OCI-LY3 (cell line): ENCODE measurements at regions not wholly inside any gene's neighbourhood (a gene's known extent, or its start where the extent isn't known, plus 50 kb on each side); places are given as distances from the start of the nearest gene placed in this dataset.

Source experiments
- H2AFZ ChIP-seq: fragments of 200-600, 300-600 bp; shearing (Covaris generic); 2 replicates; pipeline ENCODE4 v1.6.0; 2014; ENCODE audit warnings: antibody characterized with exemption, low read depth, low read length
- H3K27ac ChIP-seq: fragments of 200-600, 300-600 bp; sonication (generic); 2 replicates; pipeline ENCODE4 v1.5.1; 2014; ENCODE audit warnings: mild to moderate bottlenecking, low read length, moderate library complexity, mixed read lengths
- H3K27me3 ChIP-seq: fragments of 200-600, 300-600 bp; sonication (generic); 2 replicates; pipeline ENCODE4 v1.6.1; 2014; ENCODE audit warnings: low read depth, low read length, mixed read lengths
- H3K36me3 ChIP-seq: fragments of 200-600, 300-600 bp; sonication (generic); replicated peaks from 2 replicates; pipeline ENCODE3; 2014; ENCODE audit warnings: low read depth, low read length, mixed read lengths
- H3K4me1 ChIP-seq: fragments of 300-600, 200-600 bp; sonication (generic); 2 replicates; pipeline ENCODE4 v1.6.1; 2014; ENCODE audit warnings: low read length, mixed read lengths
- H3K4me2 ChIP-seq: fragments of 200-600, 300-600 bp; sonication (generic); 2 replicates; pipeline ENCODE4 v1.6.1; 2014; ENCODE audit warnings: low read length, mixed read lengths
- H3K4me3 ChIP-seq: fragments of 300-600, 200-600 bp; sonication (generic); 2 replicates; pipeline ENCODE4 v1.5.1; 2014; ENCODE audit warnings: antibody characterized with exemption, mild to moderate bottlenecking, low read length, moderate library complexity
- H3K79me2 ChIP-seq: fragments of 300-600, 200-600 bp; shearing (Covaris generic); 2 replicates; pipeline ENCODE4 v1.6.1; 2014; ENCODE audit warnings: mild to moderate bottlenecking, low read length, mixed read lengths
- H3K9ac ChIP-seq: fragments of 300-600, 200-600 bp; shearing (Covaris generic); 2 replicates; pipeline ENCODE4 v1.6.0; 2014; ENCODE audit warnings: mild to moderate bottlenecking, low read length, moderate library complexity
- H3K9me3 ChIP-seq: fragments of 200-600, 300-600 bp; shearing (Covaris generic); 2 replicates; pipeline ENCODE4 v1.6.1; 2014; ENCODE audit warnings: low read length, mixed read lengths; ENCODE audit not compliant: insufficient read depth
- H4K20me1 ChIP-seq: fragments of 200-600, 300-600 bp; sonication (generic); 2 replicates; pipeline ENCODE4 v1.6.1; 2016; ENCODE audit warnings: low read length, mixed read lengths; ENCODE audit not compliant: insufficient read depth
- EZH2phosphoT487 ChIP-seq: fragments of 200-600 bp; shearing (Covaris generic); IDR thresholded peaks from 2 replicates; pipeline ENCODE4 v1.6.1; 2018; ENCODE audit warnings: antibody characterized with exemption, mixed run types, low read depth
- TF ChIP-seq, protein P1 (sequence below): fragments of 200-600, 300-600 bp; sonication (generic); IDR thresholded peaks from 2 replicates; pipeline ENCODE4 v1.5.1; 2014; ENCODE audit warnings: antibody characterized with exemption, low read length, low read depth

DNA sequence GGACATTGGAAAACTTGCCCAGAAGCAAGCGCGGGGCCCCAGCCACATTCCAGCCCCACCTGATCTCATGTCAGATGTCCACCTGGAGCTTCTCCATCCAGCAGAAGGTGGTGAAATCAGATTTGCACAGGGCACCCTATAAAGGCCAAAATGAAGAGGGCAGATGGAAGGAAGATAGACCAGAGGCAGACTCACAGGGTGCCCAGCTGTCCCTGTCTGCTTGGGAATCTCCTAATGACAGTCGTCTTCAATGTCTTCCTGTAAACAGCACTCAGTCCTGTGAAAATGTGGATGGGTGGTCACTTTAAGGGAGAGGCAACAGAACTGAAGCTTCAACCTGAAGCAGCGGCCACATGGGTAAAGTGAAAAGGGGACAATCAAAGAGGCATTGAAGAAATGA lies 607.5 kb downstream of the IRX1 start:
- Histone ChIP-seq H3K27me3 (no peaks in the 10 kb centered on the region), H3K9me3 (no peaks in the 10 kb centered on the region), H3K4me1 (no peaks in the 10 kb centered on the region), H3K79me2 (no peaks in the 10 kb centered on the region), H3K4me2 (no peak overlapping the region), H3K27ac (no peak overlapping the region), H3K9ac (no peak overlapping the region), H3K4me3 (no peak overlapping the region), H2AFZ (no peak overlapping the region), H4K20me1 (no peaks in the 10 kb centered on the region), H3K36me3 (no peaks in the 10 kb centered on the region)
- TF ChIP-seq EZH2phosphoT487: no peak
- TF ChIP-seq, protein P1, sequence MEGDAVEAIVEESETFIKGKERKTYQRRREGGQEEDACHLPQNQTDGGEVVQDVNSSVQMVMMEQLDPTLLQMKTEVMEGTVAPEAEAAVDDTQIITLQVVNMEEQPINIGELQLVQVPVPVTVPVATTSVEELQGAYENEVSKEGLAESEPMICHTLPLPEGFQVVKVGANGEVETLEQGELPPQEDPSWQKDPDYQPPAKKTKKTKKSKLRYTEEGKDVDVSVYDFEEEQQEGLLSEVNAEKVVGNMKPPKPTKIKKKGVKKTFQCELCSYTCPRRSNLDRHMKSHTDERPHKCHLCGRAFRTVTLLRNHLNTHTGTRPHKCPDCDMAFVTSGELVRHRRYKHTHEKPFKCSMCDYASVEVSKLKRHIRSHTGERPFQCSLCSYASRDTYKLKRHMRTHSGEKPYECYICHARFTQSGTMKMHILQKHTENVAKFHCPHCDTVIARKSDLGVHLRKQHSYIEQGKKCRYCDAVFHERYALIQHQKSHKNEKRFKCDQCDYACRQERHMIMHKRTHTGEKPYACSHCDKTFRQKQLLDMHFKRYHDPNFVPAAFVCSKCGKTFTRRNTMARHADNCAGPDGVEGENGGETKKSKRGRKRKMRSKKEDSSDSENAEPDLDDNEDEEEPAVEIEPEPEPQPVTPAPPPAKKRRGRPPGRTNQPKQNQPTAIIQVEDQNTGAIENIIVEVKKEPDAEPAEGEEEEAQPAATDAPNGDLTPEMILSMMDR: no peak

DNA sequence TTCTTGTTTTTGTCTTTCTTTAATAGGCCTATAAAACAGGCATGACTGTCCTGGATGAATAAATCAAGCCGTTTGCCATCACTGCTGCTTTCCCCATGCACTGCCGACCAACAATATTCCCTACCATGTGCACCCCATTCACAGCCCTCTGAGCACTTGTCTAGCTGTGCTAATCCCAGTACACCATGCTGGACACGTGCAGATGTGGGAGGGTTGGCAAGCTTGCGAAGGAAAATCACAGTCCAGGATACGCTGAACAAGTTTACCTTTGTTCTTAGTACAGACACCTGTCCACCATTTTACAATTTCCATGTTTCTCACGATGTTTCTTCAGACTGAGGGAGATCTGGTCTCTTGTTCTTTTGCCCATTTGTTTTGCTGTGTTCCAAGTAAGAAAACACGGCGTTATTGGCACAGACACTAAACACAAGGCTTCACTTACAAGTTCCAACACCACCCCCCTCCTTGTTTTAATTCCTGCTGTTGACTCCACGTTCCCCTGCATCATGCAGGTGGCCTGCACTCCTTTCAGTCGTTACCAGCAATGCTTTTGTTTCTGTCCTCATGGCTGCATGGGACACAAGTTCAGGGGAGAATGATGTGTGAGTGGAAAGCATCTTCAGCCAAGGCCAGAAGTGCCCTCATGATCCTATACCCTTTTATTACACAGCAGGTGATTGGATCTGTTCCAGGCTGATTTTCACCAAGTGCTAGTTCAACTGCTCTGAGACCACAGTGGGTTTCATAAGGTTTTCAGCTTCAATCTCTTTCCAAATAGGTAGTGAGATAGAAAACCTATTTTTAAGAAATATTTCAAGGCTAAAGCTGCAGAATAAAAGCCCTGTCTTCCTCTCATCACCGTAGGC lies 608.9 kb downstream of the IRX1 start:
- Histone ChIP-seq H2AFZ (no peak overlapping the region), H3K4me1 (no peaks in the 10 kb centered on the region), H3K79me2 (no peaks in the 10 kb centered on the region), H3K27me3 (no peaks in the 10 kb centered on the region), H3K9me3 (no peaks in the 10 kb centered on the region), H3K27ac (no peak overlapping the region), H4K20me1 (no peaks in the 10 kb centered on the region), H3K4me2 (no peak overlapping the region), H3K9ac (no peak overlapping the region), H3K4me3 (no peak overlapping the region), H3K36me3 (no peaks in the 10 kb centered on the region)
- TF ChIP-seq, protein P1: no peak
- TF ChIP-seq EZH2phosphoT487: no peak

DNA sequence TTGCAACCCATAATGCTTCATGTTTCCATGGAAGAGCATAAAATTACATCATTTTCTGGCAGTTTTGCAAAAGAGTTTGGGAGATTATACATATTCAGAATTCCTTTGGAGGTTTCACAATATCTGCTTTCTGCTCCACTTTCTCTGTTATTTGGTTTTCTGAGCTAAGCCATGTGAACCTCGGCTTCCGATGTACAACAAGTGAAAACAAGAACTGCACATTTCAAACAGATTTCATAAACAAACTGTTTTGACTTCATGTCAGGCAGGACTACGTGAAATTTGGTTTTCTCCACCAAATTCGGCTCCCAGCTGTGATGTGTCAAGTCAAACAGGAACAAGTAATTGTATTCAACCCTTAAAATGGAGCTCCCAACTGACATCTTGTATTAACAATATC lies 609.8 kb downstream of the IRX1 start:
- Histone ChIP-seq H2AFZ (no peak overlapping the region), H3K9me3 (no peaks in the 10 kb centered on the region), H3K36me3 (no peaks in the 10 kb centered on the region), H4K20me1 (no peaks in the 10 kb centered on the region), H3K27me3 (no peaks in the 10 kb centered on the region), H3K4me3 (no peak overlapping the region), H3K4me2 (no peak overlapping the region), H3K27ac (no peak overlapping the region), H3K79me2 (no peaks in the 10 kb centered on the region), H3K9ac (no peak overlapping the region), H3K4me1 (no peaks in the 10 kb centered on the region)
- no peak for TF ChIP-seq EZH2phosphoT487
- TF ChIP-seq, protein P1: no peak

DNA sequence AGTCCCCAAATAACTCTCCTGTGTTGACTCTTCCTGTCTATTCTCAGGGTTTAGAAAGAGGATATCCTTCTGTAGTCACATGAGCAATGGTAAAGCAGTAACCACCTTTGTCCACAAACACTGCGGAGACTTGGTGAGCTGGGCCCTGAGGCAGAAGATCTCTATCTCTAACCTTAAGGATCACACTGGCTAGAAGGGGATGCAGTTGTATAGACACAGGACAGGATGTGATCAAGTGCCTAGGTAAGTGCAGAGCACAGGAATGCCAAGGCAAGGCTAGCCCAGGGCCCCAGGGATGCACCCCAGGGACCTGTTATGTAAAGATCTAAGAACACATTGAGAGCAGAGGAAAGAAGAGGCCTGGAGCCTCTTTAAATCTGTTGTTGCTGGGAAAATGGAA lies 610.5 kb downstream of the IRX1 start:
- Histone ChIP-seq H3K27ac (no peak overlapping the region), H3K4me2 (no peak overlapping the region), H3K9me3 (no peaks in the 10 kb centered on the region), H4K20me1 (no peaks in the 10 kb centered on the region), H3K9ac (no peak overlapping the region), H3K4me1 (no peaks in the 10 kb centered on the region), H3K4me3 (no peak overlapping the region), H2AFZ (no peak overlapping the region), H3K36me3 (no peaks in the 10 kb centered on the region), H3K79me2 (no peaks in the 10 kb centered on the region), H3K27me3 (no peaks in the 10 kb centered on the region)
- no peak for TF ChIP-seq EZH2phosphoT487
- TF ChIP-seq, protein P1: no peak
